ENCODE measurements at regions not wholly inside any gene's neighbourhood (a gene's known extent, or its start where the extent isn't known, plus 50 kb on each side); places are given as distances from the start of the nearest gene placed in this dataset.

- Mint-ChIP-seq H3K9me3 (ENCODE audit: unreplicated experiment) (no peaks in the 10 kb centered on the region), H3K36me3 (ENCODE audit: insufficient read depth, unreplicated experiment) (peaks cover 36% of the 10 kb centered on the region), H3K4me3 (ENCODE audit: unreplicated experiment) (no peak overlapping the region), H3K27ac (ENCODE audit: low read depth, unreplicated experiment) (no peak overlapping the region), H3K4me1 (ENCODE audit: insufficient read depth, unreplicated experiment) (peaks cover 11% of the 10 kb centered on the region), H3K27me3 (ENCODE audit: insufficient read depth, unreplicated experiment) (no peaks in the 10 kb centered on the region)
- BruUV-seq (replicated peaks): no TSS peak
- POLR2A ChIA-PET: no interaction called here
- intact Hi-C loops (cut with micrococcal nuclease): no loop called here
- CTCF ChIA-PET: interaction anchor here (0.6 to 2.6 kb wide), 3 partner anchors 10 to 140 kb away, joined by 3 to 14 read pairs (median 4); no protein-coding TSS in a partner anchor
- DNase-seq (ENCODE audit: unreplicated experiment): no peak
- TF ChIP-seq, protein P1, sequence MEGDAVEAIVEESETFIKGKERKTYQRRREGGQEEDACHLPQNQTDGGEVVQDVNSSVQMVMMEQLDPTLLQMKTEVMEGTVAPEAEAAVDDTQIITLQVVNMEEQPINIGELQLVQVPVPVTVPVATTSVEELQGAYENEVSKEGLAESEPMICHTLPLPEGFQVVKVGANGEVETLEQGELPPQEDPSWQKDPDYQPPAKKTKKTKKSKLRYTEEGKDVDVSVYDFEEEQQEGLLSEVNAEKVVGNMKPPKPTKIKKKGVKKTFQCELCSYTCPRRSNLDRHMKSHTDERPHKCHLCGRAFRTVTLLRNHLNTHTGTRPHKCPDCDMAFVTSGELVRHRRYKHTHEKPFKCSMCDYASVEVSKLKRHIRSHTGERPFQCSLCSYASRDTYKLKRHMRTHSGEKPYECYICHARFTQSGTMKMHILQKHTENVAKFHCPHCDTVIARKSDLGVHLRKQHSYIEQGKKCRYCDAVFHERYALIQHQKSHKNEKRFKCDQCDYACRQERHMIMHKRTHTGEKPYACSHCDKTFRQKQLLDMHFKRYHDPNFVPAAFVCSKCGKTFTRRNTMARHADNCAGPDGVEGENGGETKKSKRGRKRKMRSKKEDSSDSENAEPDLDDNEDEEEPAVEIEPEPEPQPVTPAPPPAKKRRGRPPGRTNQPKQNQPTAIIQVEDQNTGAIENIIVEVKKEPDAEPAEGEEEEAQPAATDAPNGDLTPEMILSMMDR (IDR thresholded peaks at IDR 0.05; ENCODE audit: unreplicated experiment): no peak
Measured at GRCh38 chr22:25372000-25372595, 152.7 kb downstream of the CRYBB2 start.

GRCh38 chr22:25373961-25374360 is 154.5 kb downstream of the CRYBB2 start:
- BruUV-seq (replicated peaks): no TSS peak
- intact Hi-C loops (cut with micrococcal nuclease): no loop called here
- Mint-ChIP-seq H3K36me3 (ENCODE audit: insufficient read depth, unreplicated experiment) (peaks cover 33% of the 10 kb centered on the region), H3K4me1 (ENCODE audit: insufficient read depth, unreplicated experiment) (no peaks in the 10 kb centered on the region), H3K27ac (ENCODE audit: low read depth, unreplicated experiment) (no peak overlapping the region), H3K4me3 (ENCODE audit: unreplicated experiment) (no peak overlapping the region), H3K27me3 (ENCODE audit: insufficient read depth, unreplicated experiment) (no peaks in the 10 kb centered on the region), H3K9me3 (ENCODE audit: unreplicated experiment) (no peaks in the 10 kb centered on the region)
- POLR2A ChIA-PET: no interaction called here
- CTCF ChIA-PET: no interaction called here
- TF ChIP-seq, protein P1 (IDR thresholded peaks at IDR 0.05; ENCODE audit: unreplicated experiment): no peak
- no peak for DNase-seq (ENCODE audit: unreplicated experiment)

- H3K4me1 Mint-ChIP-seq (ENCODE audit: insufficient read depth, unreplicated experiment): no peaks in the 10 kb centered on the region
- no peaks in the 10 kb centered on the region for H3K27me3 Mint-ChIP-seq (ENCODE audit: insufficient read depth, unreplicated experiment)
- peaks cover 33% of the 10 kb centered on the region for H3K36me3 Mint-ChIP-seq (ENCODE audit: insufficient read depth, unreplicated experiment)
- DNase-seq (ENCODE audit: unreplicated experiment): no peak
- ChIA-PET CTCF (interaction anchor here (0.7 kb wide), 1 partner anchor 85 kb away, joined by 3 read pairs; no protein-coding TSS in a partner anchor), POLR2A (no interaction called here)
- BruUV-seq (replicated peaks): no TSS peak
- no peaks in the 10 kb centered on the region for H3K9me3 Mint-ChIP-seq (ENCODE audit: unreplicated experiment)
- TF ChIP-seq, protein P1 (IDR thresholded peaks at IDR 0.05; ENCODE audit: unreplicated experiment): no peak
- no peak overlapping the region for H3K27ac Mint-ChIP-seq (ENCODE audit: low read depth, unreplicated experiment)
- intact Hi-C loops (cut with micrococcal nuclease): no loop called here
- no peak overlapping the region for H3K4me3 Mint-ChIP-seq (ENCODE audit: unreplicated experiment)
Measured at GRCh38 chr22:25374869-25375268, 155.4 kb downstream of the CRYBB2 start.

DNA sequence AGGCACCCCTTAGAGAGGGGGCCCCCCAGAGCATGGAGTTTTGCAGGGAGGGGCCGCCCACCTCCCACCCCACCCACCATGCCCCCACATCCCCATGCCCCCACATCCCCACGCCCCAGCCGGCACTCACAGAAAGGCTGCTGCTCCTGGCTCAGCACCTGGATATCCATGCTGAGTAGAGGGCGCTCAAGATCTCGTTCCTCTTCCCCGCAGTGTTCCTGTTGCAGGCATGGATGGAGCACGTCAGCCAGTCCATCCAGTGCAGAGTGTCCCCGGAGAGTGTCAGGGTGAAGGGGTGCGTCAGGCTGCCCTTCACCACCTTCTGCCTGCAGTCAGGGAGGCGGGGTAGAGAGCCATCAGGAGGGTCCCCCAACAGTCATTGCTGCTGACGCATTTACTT is 156.2 kb downstream of the CRYBB2 start:
- Mint-ChIP-seq H3K36me3 (ENCODE audit: insufficient read depth, unreplicated experiment) (peaks cover 37% of the 10 kb centered on the region), H3K27ac (ENCODE audit: low read depth, unreplicated experiment) (no peak overlapping the region), H3K4me3 (ENCODE audit: unreplicated experiment) (no peak overlapping the region), H3K9me3 (ENCODE audit: unreplicated experiment) (no peaks in the 10 kb centered on the region), H3K27me3 (ENCODE audit: insufficient read depth, unreplicated experiment) (no peaks in the 10 kb centered on the region), H3K4me1 (ENCODE audit: insufficient read depth, unreplicated experiment) (no peaks in the 10 kb centered on the region)
- no TSS peak for BruUV-seq (replicated peaks)
- TF ChIP-seq, protein P1 (IDR thresholded peaks at IDR 0.05; ENCODE audit: unreplicated experiment): no peak
- CTCF ChIA-PET: no interaction called here
- POLR2A ChIA-PET: no interaction called here
- intact Hi-C loops (cut with micrococcal nuclease): no loop called here
- DNase-seq (ENCODE audit: unreplicated experiment): no peak

Data from MCF 10A (cell line).